GM21447 (cell line): ENCODE measurements at regions not wholly inside any gene's neighbourhood (a gene's known extent, or its start where the extent isn't known, plus 50 kb on each side); places are given as distances from the start of the nearest gene placed in this dataset.

ENCODE experiments used
- ATAC-seq: cut with Tn5 transposase; IDR thresholded peaks from one replicate; pipeline ENCODE4 v1.9.1; 2021; ENCODE audit not compliant: unreplicated experiment

GRCh38 chr12:124371970-124372555 is 77.2 kb downstream of the RFLNA start:
- no peak for ATAC-seq

- ATAC-seq: no peak
Observed at GRCh38 chr12:124371366-124371765, 76.5 kb downstream of the RFLNA start.

- no peak for ATAC-seq
Observed at GRCh38 chr12:124370851-124371250, 76.0 kb downstream of the RFLNA start.

GRCh38 chr12:124370384-124370783 is 75.5 kb downstream of the RFLNA start:
- ATAC-seq: no peak

- no peak for ATAC-seq
Observed at GRCh38 chr12:124369827-124370378, 75.0 kb downstream of the RFLNA start.

GRCh38 chr12:124369055-124369826 is 74.3 kb downstream of the RFLNA start:
- ATAC-seq: no peak

GRCh38 chr12:124368421-124369032 is 73.6 kb downstream of the RFLNA start:
- no peak for ATAC-seq

- ATAC-seq: no peak
Observed at GRCh38 chr12:124365726-124366430, 71.0 kb downstream of the RFLNA start.
